HEK293T (cell line): ENCODE measurements at regions not wholly inside any gene's neighbourhood (a gene's known extent, or its start where the extent isn't known, plus 50 kb on each side); places are given as distances from the start of the nearest gene placed in this dataset.
"Not testable (repeated sequence)": the region's sequence is repeated elsewhere in the genome, so short reads cannot be mapped to it uniquely, and the experiment has no call there.

ENCODE experiments used
- CTCF ChIA-PET: fragments of 350-600 bp; formaldehyde crosslinking; extraction: SDS; loops from one replicate; lab custom pipeline; 2021; ENCODE audit warnings: antibody characterized with exemption, inconsistent platforms; lab: Yijun Ruan, JAX
- POLR2A ChIA-PET: fragments of 350-600 bp; formaldehyde crosslinking; extraction: SDS; loops from one replicate; lab custom pipeline; 2020; ENCODE audit warnings: antibody characterized with exemption, inconsistent platforms; lab: Yijun Ruan, JAX
- DNase-seq: peaks from one replicate; pipeline ENCODE4 v3.0.0; 2012; ENCODE audit warnings: mixed read lengths; ENCODE audit errors: extremely low spot score
- ARNT ChIP-seq: fragments of 450-650 bp; IDR thresholded peaks from 2 replicates; pipeline ENCODE4 v1.6.1; 2017; ENCODE audit warnings: mild to moderate bottlenecking
- BHLHE40 ChIP-seq: fragments of 450-650 bp; IDR thresholded peaks from 2 replicates; pipeline ENCODE4 v1.6.1; 2016; ENCODE audit warnings: mild to moderate bottlenecking, moderate library complexity, borderline replicate concordance
- CTBP1 ChIP-seq: fragments of 450-650 bp; IDR thresholded peaks from 2 replicates; pipeline ENCODE4 v1.6.1; 2016; ENCODE audit warnings: borderline replicate concordance
- ELF4 ChIP-seq: fragments of 450-650 bp; IDR thresholded peaks from 2 replicates; pipeline ENCODE4 v1.6.1; 2017; ENCODE audit warnings: antibody characterized with exemption
- FOXA1 ChIP-seq: fragments of 450-650 bp; IDR thresholded peaks from 2 replicates; pipeline ENCODE4 v1.6.1; 2016; ENCODE audit warnings: mild to moderate bottlenecking
- FOXK2 ChIP-seq: fragments of 450-650 bp; IDR thresholded peaks from 2 replicates; pipeline ENCODE4 v1.6.1; 2016; ENCODE audit warnings: mild to moderate bottlenecking
- FOXM1 ChIP-seq: fragments of 450-650 bp; IDR thresholded peaks from 2 replicates; pipeline ENCODE4 v1.6.1; 2017; ENCODE audit warnings: mild to moderate bottlenecking, borderline replicate concordance
- HDGF ChIP-seq: fragments of 450-650 bp; IDR thresholded peaks from 2 replicates; pipeline ENCODE4 v1.6.1; 2017; ENCODE audit warnings: antibody characterized with exemption, borderline replicate concordance
- L3MBTL2 ChIP-seq: fragments of 450-650 bp; conservative IDR thresholded peaks from 2 replicates; pipeline ENCODE4 v1.6.1; 2016; ENCODE audit warnings: mild to moderate bottlenecking
- LEF1 ChIP-seq: fragments of 450-650 bp; IDR thresholded peaks from 2 replicates; pipeline ENCODE4 v1.6.1; 2017; ENCODE audit warnings: mild to moderate bottlenecking, borderline replicate concordance
- NFRKB ChIP-seq: fragments of 450-650 bp; IDR thresholded peaks from 2 replicates; pipeline ENCODE4 v1.6.1; 2016; ENCODE audit warnings: mild to moderate bottlenecking, moderate library complexity
- SP1 ChIP-seq: fragments of 450-650 bp; IDR thresholded peaks from 2 replicates; pipeline ENCODE4 v1.6.1; 2017
- SUZ12 ChIP-seq: fragments of 450-650 bp; IDR thresholded peaks from 2 replicates; pipeline ENCODE4 v1.6.1; 2016; ENCODE audit warnings: mild to moderate bottlenecking
- TARDBP ChIP-seq: fragments of 450-650 bp; IDR thresholded peaks from 2 replicates; pipeline ENCODE4 v1.6.1; 2016
- ZNF384 ChIP-seq: fragments of 450-650 bp; IDR thresholded peaks from 2 replicates; pipeline ENCODE4 v1.6.1; 2016
- TF ChIP-seq, protein P1 (sequence below): fragments of 450-650 bp; IDR thresholded peaks from 2 replicates; pipeline ENCODE4 v1.6.1; 2016

DNA sequence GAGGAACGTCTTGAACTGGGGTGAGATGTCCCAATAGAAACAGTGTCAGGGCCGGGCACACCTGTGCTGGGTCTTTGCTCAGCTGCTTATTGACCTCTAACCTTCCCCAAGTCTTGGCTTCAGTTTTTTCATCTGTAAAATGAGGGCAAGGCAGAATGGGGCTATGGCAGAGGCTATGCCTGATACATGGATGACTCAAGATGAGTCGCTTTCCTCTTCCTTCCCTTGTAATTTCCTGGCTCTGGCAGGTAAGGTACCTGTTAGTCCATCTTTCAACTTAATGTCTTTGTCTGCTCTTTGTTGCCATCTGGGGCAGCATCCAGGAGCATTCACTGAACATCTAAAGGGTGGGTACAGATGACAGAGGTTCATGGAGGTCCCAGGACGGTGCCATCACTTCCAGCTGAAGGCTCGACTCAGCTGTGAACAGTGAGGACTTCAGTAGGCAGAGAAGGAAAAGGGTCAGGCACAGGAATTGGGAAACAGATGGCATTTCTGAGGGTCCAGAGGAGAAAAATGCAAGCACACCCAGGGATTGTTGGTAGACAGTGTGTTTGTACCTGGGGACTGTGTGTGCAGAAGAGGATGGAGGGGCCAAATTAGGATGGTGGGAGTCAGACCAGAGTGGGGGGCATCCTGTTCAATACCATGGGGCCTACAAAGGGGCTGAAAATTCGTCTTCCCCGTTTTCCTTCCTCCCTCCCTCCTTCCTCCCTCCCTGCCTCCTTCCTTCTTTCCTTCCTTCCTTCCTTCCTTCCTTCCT, 268.3 kb downstream of the VRK1 start:
- ChIA-PET POLR2A (no interaction called here), CTCF (no interaction called here)
- DNase-seq: no peak
- TF ChIP-seq FOXK2 (no peak), ARNT (no peak), HDGF (no peak), FOXA1 (no peak), ZNF384 (no peak), FOXM1 (no peak)
- TF ChIP-seq, protein P1, sequence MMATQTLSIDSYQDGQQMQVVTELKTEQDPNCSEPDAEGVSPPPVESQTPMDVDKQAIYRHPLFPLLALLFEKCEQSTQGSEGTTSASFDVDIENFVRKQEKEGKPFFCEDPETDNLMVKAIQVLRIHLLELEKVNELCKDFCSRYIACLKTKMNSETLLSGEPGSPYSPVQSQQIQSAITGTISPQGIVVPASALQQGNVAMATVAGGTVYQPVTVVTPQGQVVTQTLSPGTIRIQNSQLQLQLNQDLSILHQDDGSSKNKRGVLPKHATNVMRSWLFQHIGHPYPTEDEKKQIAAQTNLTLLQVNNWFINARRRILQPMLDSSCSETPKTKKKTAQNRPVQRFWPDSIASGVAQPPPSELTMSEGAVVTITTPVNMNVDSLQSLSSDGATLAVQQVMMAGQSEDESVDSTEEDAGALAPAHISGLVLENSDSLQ: no peak

DNA sequence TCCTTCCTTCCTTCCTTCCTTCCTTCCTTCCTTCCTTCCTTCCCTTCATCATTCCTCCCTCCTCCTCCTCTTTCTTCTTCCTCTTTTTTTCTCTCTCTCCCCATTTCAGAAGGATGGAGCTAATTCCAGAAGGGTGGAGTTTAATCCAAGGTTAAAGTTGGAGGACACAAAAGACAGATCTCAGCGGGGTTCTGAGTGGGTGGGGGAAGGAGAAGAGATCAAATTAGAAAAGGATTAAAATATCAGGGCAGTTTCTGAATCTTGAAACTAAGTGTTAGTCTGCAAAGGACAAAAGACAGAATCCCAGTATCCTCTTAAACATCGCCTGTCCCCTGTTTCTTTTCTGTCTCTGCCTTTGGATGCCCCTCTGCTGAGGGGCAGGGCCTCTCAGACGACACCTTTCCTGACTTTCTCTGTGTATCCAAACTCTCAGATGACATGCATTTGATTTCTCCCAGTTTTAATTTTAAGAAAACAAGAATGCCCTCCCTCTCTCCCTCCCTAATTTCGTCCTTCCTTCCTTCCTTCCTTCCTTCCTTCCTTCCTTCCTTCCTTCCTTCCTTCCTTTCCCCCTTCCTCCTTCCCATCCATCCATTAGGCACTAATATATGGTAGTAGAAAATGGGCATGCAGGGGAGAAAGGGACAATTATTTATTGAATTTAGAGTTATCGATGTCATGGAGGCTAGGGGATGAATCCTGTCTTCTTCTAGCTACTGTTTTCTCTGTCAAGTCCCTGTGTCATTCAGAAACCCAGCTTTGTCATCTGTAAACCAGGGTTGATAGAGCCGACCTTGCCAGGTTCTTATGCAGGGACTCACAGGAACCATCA, 269.1 kb downstream of the VRK1 start:
- TF ChIP-seq NFRKB (no peak), ARNT (no peak)
- CTCF ChIA-PET: no interaction called here
- POLR2A ChIA-PET: no interaction called here
- no peak for DNase-seq

DNA sequence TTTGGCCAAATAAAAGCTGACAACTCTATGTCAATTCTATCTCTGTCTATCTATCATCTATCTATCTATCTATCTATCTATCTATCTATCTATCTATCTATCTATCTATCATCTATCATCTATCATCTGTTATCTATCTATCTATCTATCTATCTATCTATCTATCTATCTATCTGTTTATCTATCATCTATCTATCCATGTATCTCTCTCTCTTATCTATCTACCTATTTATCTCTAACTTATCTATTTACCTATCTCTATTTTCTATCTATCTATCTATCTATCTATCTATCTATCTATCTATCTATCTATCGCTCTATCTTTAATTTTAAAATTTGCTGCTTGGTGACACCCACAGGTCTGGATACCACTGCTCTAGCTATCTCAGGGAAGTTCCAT, 271.1 kb downstream of the VRK1 start:
- CTCF ChIA-PET, DNase-seq: not testable (repeated sequence)
- POLR2A ChIA-PET: interaction anchor here (1.1 kb wide), 1 partner anchor 14 kb away, joined by 3 read pairs; no protein-coding TSS in a partner anchor

DNA sequence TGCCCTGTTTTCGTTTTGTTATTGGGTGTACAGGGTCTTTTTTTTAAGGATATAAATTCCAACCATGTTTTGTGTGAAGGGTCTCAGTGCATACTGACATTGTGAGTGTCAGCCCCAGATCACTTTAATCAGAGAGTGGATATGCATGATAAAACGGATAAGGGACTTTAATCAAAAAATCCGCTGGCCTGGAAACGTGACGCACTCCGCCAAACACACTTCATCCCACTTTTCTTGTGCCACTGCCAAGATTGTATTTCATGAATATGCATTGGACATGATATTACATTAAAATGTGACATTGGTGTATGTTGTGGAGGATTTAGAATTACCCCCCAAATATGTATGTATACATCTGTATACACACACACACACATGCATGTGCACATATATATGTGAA, 273.1 kb downstream of the VRK1 start:
- no peak for TF ChIP-seq HDGF
- no peak for TF ChIP-seq TARDBP
- TF ChIP-seq FOXA1: no peak
- TF ChIP-seq NFRKB: no peak
- TF ChIP-seq FOXK2: no peak
- TF ChIP-seq CTBP1: no peak
- no peak for TF ChIP-seq SP1
- TF ChIP-seq, protein P1: no peak
- no peak for TF ChIP-seq LEF1
- TF ChIP-seq ZNF384: no peak
- no peak for DNase-seq
- CTCF ChIA-PET: interaction anchor here (0.6 kb wide), 1 partner anchor 315 kb away, joined by 3 read pairs; no protein-coding TSS in a partner anchor
- POLR2A ChIA-PET: no interaction called here

DNA sequence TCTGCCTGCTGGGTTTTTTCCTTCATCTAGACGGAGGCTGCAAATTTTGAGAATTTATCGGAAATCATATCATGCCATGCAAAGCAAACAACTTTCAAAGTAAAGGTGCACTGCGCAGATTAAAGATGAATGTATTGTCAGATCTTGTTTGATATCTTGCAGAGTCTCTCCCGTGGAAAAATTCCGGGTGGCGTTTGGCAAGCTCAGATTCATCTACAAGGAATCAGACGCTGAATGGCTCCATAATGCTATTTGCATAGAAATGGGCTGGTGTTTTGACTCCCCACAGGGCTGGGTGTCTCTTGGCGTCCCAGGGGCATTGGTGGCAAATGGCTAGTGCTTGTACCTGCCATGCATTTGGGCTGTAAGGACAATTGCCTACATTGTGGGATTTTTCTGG, 274.0 kb downstream of the VRK1 start:
- ChIA-PET POLR2A (no interaction called here), CTCF (interaction anchor here (0.6 kb wide), 2 partner anchors 15 to 314 kb away, joined by 3 read pairs; no protein-coding TSS in a partner anchor)
- TF ChIP-seq ELF4 (no peak), FOXM1 (no peak), CTBP1 (no peak), SUZ12 (no peak), NFRKB (no peak), L3MBTL2 (no peak), TARDBP (no peak), FOXK2 (no peak), FOXA1 (no peak), SP1 (no peak), ZNF384 (no peak), BHLHE40 (no peak), LEF1 (no peak), HDGF (no peak), ARNT (no peak)
- TF ChIP-seq, protein P1: no peak
- no peak for DNase-seq

GRCh38 chr14:97073622-97074021, 276.4 kb downstream of the VRK1 start:
- CTCF ChIA-PET: no interaction called here
- no peak for TF ChIP-seq LEF1
- no peak for TF ChIP-seq ARNT
- no peak for TF ChIP-seq ELF4
- TF ChIP-seq L3MBTL2: no peak
- no peak for DNase-seq
- POLR2A ChIA-PET: no interaction called here

DNA sequence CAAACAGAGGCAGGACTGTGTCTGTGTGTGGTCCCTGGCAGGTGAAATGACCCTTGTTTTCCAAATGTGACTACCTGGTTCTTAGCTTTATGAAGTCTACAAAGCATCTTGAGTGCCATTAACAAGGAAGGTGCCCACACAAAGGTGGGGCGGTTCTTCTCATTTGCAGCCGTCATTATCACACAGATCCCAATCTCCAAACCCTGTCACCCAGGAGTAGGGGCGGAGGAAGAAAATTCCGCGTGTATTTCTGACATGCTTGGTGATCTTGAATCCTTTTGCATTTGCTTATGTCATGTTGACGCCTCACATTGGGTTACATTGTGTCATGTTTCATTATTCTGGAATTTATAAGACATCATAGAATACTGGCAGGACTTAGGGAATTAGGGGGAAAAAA, 277.3 kb downstream of the VRK1 start:
- POLR2A ChIA-PET: no interaction called here
- TF ChIP-seq BHLHE40 (no peak), CTBP1 (no peak), TARDBP (no peak), ARNT (no peak), L3MBTL2 (no peak)
- CTCF ChIA-PET: no interaction called here
- DNase-seq: no peak
